Activated CD4-positive, alpha-beta memory T cell treated with anti-CD3 and anti-CD28 coated beads, Interleukin-2, amount 10 ng/mL, durations not matched to agents 7 days and 5 days (primary cell): ENCODE measurements at regions not wholly inside any gene's neighbourhood (a gene's known extent, or its start where the extent isn't known, plus 50 kb on each side); places are given as distances from the start of the nearest gene placed in this dataset.

Source experiments
- CTCF ChIA-PET: fragments of 350-600 bp; sonication (Branson Sonifier 250); formaldehyde crosslinking; loops from one replicate; lab custom pipeline; 2021; ENCODE audit warnings: antibody characterized with exemption, inconsistent platforms; lab: Charles Lee
- POLR2A ChIA-PET: fragments of 350-600 bp; sonication (Branson Sonifier 250); formaldehyde crosslinking; loops from one replicate; lab custom pipeline; 2021; ENCODE audit warnings: antibody characterized with exemption; lab: Charles Lee
- DNase-seq: peaks from one replicate; pipeline ENCODE4 v3.0.0-alpha.2; 2020
- H3K27ac Mint-ChIP-seq: one replicate; pipeline ENCODE4 v1.8.0; 2021; ENCODE audit warnings: mild to moderate bottlenecking, mixed read lengths
- H3K27me3 Mint-ChIP-seq: one replicate; pipeline ENCODE4 v1.8.0; 2021; ENCODE audit warnings: mixed read lengths
- H3K36me3 Mint-ChIP-seq: one replicate; pipeline ENCODE4 v1.8.0; 2021; ENCODE audit warnings: low read depth, mixed read lengths
- H3K4me1 Mint-ChIP-seq: one replicate; pipeline ENCODE4 v1.8.0; 2021; ENCODE audit warnings: mixed read lengths
- H3K4me3 Mint-ChIP-seq: one replicate; pipeline ENCODE4 v1.8.0; 2021; ENCODE audit warnings: mild to moderate bottlenecking, mixed read lengths
- H3K9me3 Mint-ChIP-seq: one replicate; pipeline ENCODE4 v1.8.0; 2021; ENCODE audit warnings: mixed read lengths

DNA sequence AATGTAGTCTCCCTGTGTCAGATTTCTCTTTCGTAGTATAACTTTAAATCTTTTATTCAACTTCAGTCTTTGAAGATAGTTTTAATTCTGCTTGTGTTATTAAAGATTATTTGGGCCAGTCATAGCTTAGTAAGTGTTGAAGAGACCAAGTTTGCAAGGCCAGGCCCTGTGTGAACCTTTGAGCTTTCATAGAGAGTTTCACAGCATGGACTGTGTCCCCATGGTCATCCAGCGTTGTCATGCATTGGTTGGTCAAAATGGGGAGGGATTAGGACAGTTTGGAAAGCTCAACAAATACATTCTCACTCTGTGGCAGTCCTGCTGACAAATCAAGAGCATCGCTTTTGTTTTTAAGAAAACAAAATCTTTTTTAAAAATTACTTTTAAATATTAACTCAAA lies 74.6 kb upstream of the FAM83B start:
- no peak overlapping the region for H3K4me3 Mint-ChIP-seq
- no peaks in the 10 kb centered on the region for H3K27me3 Mint-ChIP-seq
- H3K27ac Mint-ChIP-seq = no peak overlapping the region
- H3K36me3 Mint-ChIP-seq = no peaks in the 10 kb centered on the region
- POLR2A ChIA-PET = no interaction called here
- CTCF ChIA-PET = no interaction called here
- no peaks in the 10 kb centered on the region for H3K4me1 Mint-ChIP-seq
- peaks cover 5% of the 10 kb centered on the region for H3K9me3 Mint-ChIP-seq
- no peak for DNase-seq

DNA sequence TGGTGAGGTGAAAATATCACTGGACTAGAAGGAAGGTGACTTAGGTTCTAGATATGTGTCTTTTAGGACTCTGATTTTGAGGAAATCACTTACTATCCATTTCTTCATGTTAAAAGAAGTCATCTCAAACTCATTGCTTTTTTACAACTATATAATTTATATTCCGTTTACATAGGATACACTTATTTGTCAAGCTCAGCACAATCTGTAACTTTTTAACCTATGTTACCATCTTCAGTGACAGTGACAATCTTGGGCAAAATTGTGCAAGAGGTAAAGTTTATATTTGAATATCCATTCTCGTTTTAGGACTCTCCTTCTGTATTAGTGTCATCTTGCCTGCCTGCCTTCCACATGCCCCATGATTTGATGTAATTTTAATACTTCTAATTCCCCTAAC lies 74.0 kb upstream of the FAM83B start:
- DNase-seq = no peak
- Mint-ChIP-seq H3K27me3 (no peaks in the 10 kb centered on the region), H3K27ac (no peak overlapping the region), H3K4me3 (no peak overlapping the region), H3K36me3 (no peaks in the 10 kb centered on the region), H3K9me3 (peaks cover 7% of the 10 kb centered on the region), H3K4me1 (no peaks in the 10 kb centered on the region)
- POLR2A ChIA-PET = no interaction called here
- CTCF ChIA-PET = no interaction called here

DNA sequence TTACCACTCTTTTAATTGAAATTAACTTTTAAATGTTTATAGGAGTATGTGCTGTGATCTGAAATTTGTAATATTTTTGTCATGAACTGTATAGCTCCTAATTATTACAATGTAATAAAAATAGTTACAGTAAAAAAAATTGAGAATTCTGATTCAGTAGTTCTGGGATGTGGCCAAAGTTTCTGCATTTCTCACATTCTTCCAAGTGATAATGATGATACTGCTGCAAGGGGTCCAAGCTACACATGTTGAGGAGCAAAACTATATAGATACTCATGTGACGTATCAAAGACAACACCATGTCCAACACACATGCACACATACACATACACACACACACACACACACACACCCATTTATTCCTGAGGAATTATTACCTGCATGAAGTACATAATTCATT lies 71.0 kb upstream of the FAM83B start:
- Mint-ChIP-seq H3K4me3 (no peak overlapping the region), H3K27me3 (no peaks in the 10 kb centered on the region), H3K4me1 (no peaks in the 10 kb centered on the region), H3K9me3 (peaks cover 8% of the 10 kb centered on the region), H3K27ac (no peak overlapping the region), H3K36me3 (no peaks in the 10 kb centered on the region)
- CTCF ChIA-PET = interaction anchor here (1.1 kb wide), 1 partner anchor 58 kb away, joined by 3 read pairs; no protein-coding TSS in a partner anchor
- DNase-seq = no peak
- POLR2A ChIA-PET = no interaction called here

DNA sequence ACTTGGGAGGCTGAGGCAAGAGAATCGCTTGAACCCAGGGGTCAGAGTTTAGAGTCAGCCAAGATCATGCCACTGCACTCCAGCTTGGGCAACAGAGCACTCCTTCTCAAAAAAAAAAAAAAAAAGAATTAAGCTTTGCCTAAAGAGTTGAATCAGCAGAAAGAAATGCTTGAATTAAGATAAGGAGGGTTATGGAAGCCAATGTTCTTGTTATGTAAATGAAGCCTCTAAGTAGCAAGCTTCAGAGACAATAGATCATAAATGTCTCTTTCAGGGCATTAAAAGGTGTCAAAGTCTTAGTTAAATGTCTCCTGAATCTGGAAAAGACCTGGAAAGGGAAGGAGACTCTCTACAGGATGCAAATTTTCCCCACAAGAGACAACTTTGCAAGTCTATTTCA lies 69.7 kb upstream of the FAM83B start:
- ChIA-PET POLR2A (no interaction called here), CTCF (no interaction called here)
- no peak for DNase-seq
- H3K9me3 Mint-ChIP-seq = peaks cover 8% of the 10 kb centered on the region
- no peaks in the 10 kb centered on the region for H3K27me3 Mint-ChIP-seq
- H3K36me3 Mint-ChIP-seq = no peaks in the 10 kb centered on the region
- H3K27ac Mint-ChIP-seq = no peak overlapping the region
- H3K4me1 Mint-ChIP-seq = no peaks in the 10 kb centered on the region
- no peak overlapping the region for H3K4me3 Mint-ChIP-seq

DNA sequence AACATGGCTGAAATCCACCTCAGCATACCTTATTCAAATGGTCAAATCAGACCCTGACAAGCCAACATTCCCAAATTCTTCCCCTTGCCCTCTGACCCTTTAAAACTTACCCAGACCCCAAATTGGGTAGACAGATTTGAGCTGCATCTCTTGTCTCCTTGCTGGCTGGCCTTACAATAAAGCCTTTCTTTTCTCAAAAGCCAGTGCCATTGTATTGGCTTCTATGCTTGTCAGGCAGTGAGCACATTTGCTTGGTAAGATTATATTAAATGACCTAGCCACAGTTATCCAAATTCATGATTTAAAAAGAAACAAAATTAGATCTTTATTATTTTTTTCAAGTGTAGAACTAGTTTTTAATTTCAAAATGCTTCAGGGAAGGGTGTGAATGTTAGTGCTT lies 67.8 kb upstream of the FAM83B start:
- Mint-ChIP-seq H3K27ac (no peak overlapping the region), H3K4me3 (no peak overlapping the region), H3K9me3 (peaks cover 13% of the 10 kb centered on the region), H3K4me1 (no peaks in the 10 kb centered on the region), H3K36me3 (no peaks in the 10 kb centered on the region), H3K27me3 (no peaks in the 10 kb centered on the region)
- DNase-seq = no peak
- ChIA-PET CTCF (no interaction called here), POLR2A (no interaction called here)

DNA sequence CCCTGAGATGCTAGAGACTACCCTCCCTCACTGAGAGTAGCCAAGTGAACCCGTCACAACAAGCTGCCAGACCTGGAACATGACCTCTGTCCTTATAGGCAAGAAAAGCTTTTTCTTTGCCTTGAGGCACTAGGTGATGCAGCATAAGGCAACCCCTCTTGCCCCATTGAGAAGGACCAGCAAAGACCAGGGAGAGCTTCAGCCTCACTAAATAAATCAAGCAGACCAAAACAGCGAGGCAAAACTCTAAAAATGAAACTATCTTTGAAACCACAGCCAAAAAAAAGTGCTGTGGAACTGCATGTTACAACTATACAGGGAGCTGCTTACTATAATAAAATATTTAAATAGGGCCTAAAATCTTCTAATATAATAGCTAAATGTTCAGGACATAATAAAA lies 62.6 kb upstream of the FAM83B start:
- Mint-ChIP-seq H3K36me3 (no peaks in the 10 kb centered on the region), H3K4me3 (no peak overlapping the region), H3K4me1 (no peaks in the 10 kb centered on the region), H3K27ac (no peak overlapping the region), H3K9me3 (peaks cover 5% of the 10 kb centered on the region), H3K27me3 (no peaks in the 10 kb centered on the region)
- POLR2A ChIA-PET = no interaction called here
- DNase-seq = no peak
- CTCF ChIA-PET = no interaction called here

DNA sequence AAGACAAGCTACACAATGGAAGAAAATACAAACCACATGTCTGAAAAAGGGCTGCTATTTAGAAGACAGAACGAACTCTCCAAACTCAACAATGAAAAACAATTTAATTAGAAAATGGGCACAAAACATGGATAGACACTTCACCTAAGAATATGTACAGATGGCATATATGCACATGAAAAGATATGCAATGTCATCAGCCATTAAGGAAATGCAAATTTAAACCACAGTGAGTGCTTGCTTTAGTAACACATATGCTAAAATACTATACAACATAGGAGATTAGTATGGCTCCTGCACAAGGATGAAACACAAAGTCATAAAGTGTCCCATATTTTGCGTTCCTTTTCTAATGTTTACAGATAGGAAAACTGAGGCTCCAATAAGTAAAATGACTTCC lies 60.4 kb upstream of the FAM83B start:
- no peaks in the 10 kb centered on the region for H3K36me3 Mint-ChIP-seq
- H3K4me1 Mint-ChIP-seq = no peaks in the 10 kb centered on the region
- POLR2A ChIA-PET = no interaction called here
- CTCF ChIA-PET = no interaction called here
- no peak overlapping the region for H3K4me3 Mint-ChIP-seq
- no peak for DNase-seq
- H3K27ac Mint-ChIP-seq = no peak overlapping the region
- no peaks in the 10 kb centered on the region for H3K27me3 Mint-ChIP-seq
- peaks cover 7% of the 10 kb centered on the region for H3K9me3 Mint-ChIP-seq

DNA sequence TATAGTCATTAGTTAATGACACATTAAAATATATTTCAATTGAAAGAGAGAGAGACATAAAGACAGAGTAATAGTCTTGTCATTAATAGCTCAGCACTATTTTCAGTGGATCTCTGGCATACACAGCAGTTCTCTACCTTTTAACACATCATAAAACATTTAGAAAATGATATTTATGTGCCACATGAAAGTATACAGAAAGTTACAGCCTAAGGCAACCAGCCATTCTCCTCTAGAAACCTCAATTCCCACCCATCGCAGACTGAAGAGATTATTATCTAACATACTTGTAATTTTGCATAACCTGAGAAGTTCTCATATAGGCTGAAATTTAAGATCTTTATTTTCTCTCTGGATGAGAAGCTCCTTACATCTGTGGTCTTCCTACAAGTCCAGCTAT lies 58.7 kb upstream of the FAM83B start:
- no peak for DNase-seq
- H3K4me3 Mint-ChIP-seq = no peak overlapping the region
- ChIA-PET CTCF (no interaction called here), POLR2A (no interaction called here)
- peaks cover 4% of the 10 kb centered on the region for H3K9me3 Mint-ChIP-seq
- no peaks in the 10 kb centered on the region for H3K36me3 Mint-ChIP-seq
- H3K4me1 Mint-ChIP-seq = no peaks in the 10 kb centered on the region
- no peak overlapping the region for H3K27ac Mint-ChIP-seq
- no peaks in the 10 kb centered on the region for H3K27me3 Mint-ChIP-seq
